Endothelial cell of umbilical vein (primary cell): ENCODE measurements at regions not wholly inside any gene's neighbourhood (a gene's known extent, or its start where the extent isn't known, plus 50 kb on each side); places are given as distances from the start of the nearest gene placed in this dataset.

Experiments
- BruUV-seq: library from RNA; stranded (reverse); fragments of 400-500 nt; replicated peaks from 2 replicates; lab custom pipeline; 2021; lab: Mats Ljungman, UMichigan
- CTCF ChIA-PET: fragments of 300-600, 350-600 bp; sonication (Branson Sonifier 250); formaldehyde crosslinking; loops from one replicate; lab custom pipeline; 2021; ENCODE audit warnings: antibody characterized with exemption, inconsistent platforms; lab: Charles Lee
- POLR2A ChIA-PET: fragments of 300-600, 350-600 bp; sonication (Branson Sonifier 250); formaldehyde crosslinking; loops from one replicate; lab custom pipeline; 2021; ENCODE audit warnings: antibody characterized with exemption, inconsistent platforms; lab: Charles Lee
- DNase-seq: peaks from one replicate; pipeline ENCODE4 v3.0.0-alpha.2; 2011; ENCODE audit warnings: low read depth, low spot score
- FAIRE-seq: peaks from 2 replicates; lab custom pipeline; 2011; peaks lifted over from hg19 to GRCh38; lab: Jason Lieb, UNC
- H2AFZ ChIP-seq: 2 replicates; pipeline ENCODE4 v1.6.0; 2012; ENCODE audit warnings: low read depth, low read length, control low read depth, inconsistent platforms
- H3K27ac ChIP-seq: 2 replicates; pipeline ENCODE4 v1.5.1; 2011; ENCODE audit warnings: low read depth, mild to moderate bottlenecking, control low read depth, low read length, moderate library complexity; ENCODE audit not compliant: insufficient read depth
- H3K27me3 ChIP-seq, 2 experiments: 2 replicates each; pipeline versions ENCODE4 v1.6.0 to v1.6.1; 2011; ENCODE audit warnings: low read length in 2 of 2, mixed read lengths in 1 of 2; ENCODE audit not compliant: control insufficient read depth in 2 of 2, insufficient read depth in 2 of 2
- H3K36me3 ChIP-seq, 2 experiments: 2 replicates in 1 of 2; 3 replicates in 1 of 2; pipeline ENCODE4 v1.5.1; 2011; ENCODE audit warnings: low read length in 2 of 2, mild to moderate bottlenecking in 1 of 2, moderate library complexity in 1 of 2; ENCODE audit not compliant: control insufficient read depth in 2 of 2, insufficient read depth in 2 of 2; ENCODE audit errors: extremely low read depth in 1 of 2
- H3K4me1 ChIP-seq: 3 replicates; pipeline ENCODE4 v1.5.1; 2011; ENCODE audit warnings: mild to moderate bottlenecking, low read length; ENCODE audit not compliant: control insufficient read depth, insufficient read depth; ENCODE audit errors: extremely low read depth
- H3K4me2 ChIP-seq: 2 replicates; pipeline ENCODE4 v1.6.1; 2011; ENCODE audit warnings: low read length, control low read depth, mixed read lengths; ENCODE audit not compliant: insufficient read depth
- H3K4me3 ChIP-seq, 3 experiments: fragments of 200-600 bp in 1 of 3; sonication (generic), shearing (Covaris generic) in 1 of 3; replicated peaks in 1 of 3; 2 replicates each; pipeline ENCODE4 v1.5.1; 2011 to 2016; ENCODE audit warnings: control low read depth in 3 of 3, low read length in 3 of 3, mild to moderate bottlenecking in 2 of 3, inconsistent platforms in 1 of 3, low read depth in 1 of 3, moderate library complexity in 1 of 3; ENCODE audit not compliant: insufficient read depth in 1 of 3
- H3K79me2 ChIP-seq: 2 replicates; pipeline ENCODE4 v1.6.0; 2012; ENCODE audit warnings: low read length, inconsistent platforms; ENCODE audit not compliant: control insufficient read depth, insufficient read depth
- H3K9ac ChIP-seq: replicated peaks from 2 replicates; pipeline ENCODE3; 2011; ENCODE audit warnings: low read length, control low read depth; ENCODE audit not compliant: insufficient read depth; ENCODE audit errors: extremely low read depth
- H3K9me1 ChIP-seq: replicated peaks from 3 replicates; pipeline ENCODE4 v1.6.0; 2011; ENCODE audit warnings: mild to moderate bottlenecking, low read length; ENCODE audit not compliant: control insufficient read depth, insufficient read depth; ENCODE audit errors: extremely low read depth
- H3K9me3 ChIP-seq: replicated peaks from 2 replicates; pipeline ENCODE4 v1.5.1; 2012; ENCODE audit warnings: low read length, inconsistent platforms; ENCODE audit not compliant: control insufficient read depth, insufficient read depth
- H4K20me1 ChIP-seq: replicated peaks from 2 replicates; pipeline ENCODE3; 2011; ENCODE audit warnings: mild to moderate bottlenecking, low read length; ENCODE audit not compliant: control insufficient read depth, insufficient read depth; ENCODE audit errors: extremely low read depth
- CTCF ChIP-seq, 2 donors: IDR thresholded peaks; 1 replicate in 1 of 2; 2 replicates in 1 of 2; pipeline ENCODE4 v1.5.1; 2011; ENCODE audit warnings: low read length in 2 of 2, mild to moderate bottlenecking in 2 of 2, moderate library complexity in 2 of 2, control low read depth in 1 of 2, inconsistent platforms in 1 of 2, low read depth in 1 of 2; ENCODE audit not compliant: insufficient read depth in 1 of 2; ENCODE audit errors: extremely low read depth in 1 of 2
- EZH2 ChIP-seq: IDR thresholded peaks from 2 replicates; pipeline ENCODE4 v1.6.1; 2012; ENCODE audit warnings: borderline replicate concordance, low read depth, mild to moderate bottlenecking, moderate library complexity, low read length, inconsistent platforms; ENCODE audit not compliant: severe bottlenecking
- FOS ChIP-seq: IDR thresholded peaks from 2 replicates; pipeline ENCODE4 v1.6.1; 2011; ENCODE audit warnings: mild to moderate bottlenecking, low read length, moderate library complexity, borderline replicate concordance; ENCODE audit not compliant: insufficient read depth
- GATA2 ChIP-seq: IDR thresholded peaks from 2 replicates; pipeline ENCODE4 v1.7.0; 2011; ENCODE audit warnings: low read depth, mild to moderate bottlenecking, moderate library complexity, mixed read lengths, low read length; ENCODE audit not compliant: insufficient read length, insufficient read depth
- JUN ChIP-seq: IDR thresholded peaks from 2 replicates; pipeline ENCODE4 v1.6.1; 2011; ENCODE audit warnings: borderline replicate concordance, low read depth; ENCODE audit not compliant: insufficient read length, insufficient read depth
- MAX ChIP-seq: IDR thresholded peaks from 2 replicates; pipeline ENCODE4 v1.6.1; 2011; ENCODE audit not compliant: insufficient read depth, insufficient read length
- MYC ChIP-seq: IDR thresholded peaks from one replicate; pipeline ENCODE4 v1.6.1; 2011; ENCODE audit warnings: mild to moderate bottlenecking, low read depth, low read length
- POLR2A ChIP-seq: IDR thresholded peaks from 2 replicates; pipeline ENCODE4 v1.6.1; 2012; ENCODE audit warnings: low read depth, mild to moderate bottlenecking, control low read depth, low read length
- POLR2AphosphoS5 ChIP-seq: IDR thresholded peaks from 2 replicates; pipeline ENCODE4 v1.6.1; 2012; ENCODE audit warnings: low read depth, mild to moderate bottlenecking, control low read depth, low read length, moderate library complexity; ENCODE audit not compliant: insufficient read depth
- dilution Hi-C: fragments of 300-500 bp; cut with MboI; formaldehyde crosslinking; loops from one replicate; pipeline ENCODE4 v1.15.0; 2019; ENCODE audit warnings: low sequenced_read_pairs; ENCODE audit not compliant: extremely low pct_ligation_motif_present
- intact Hi-C: fragments of 100-400 bp; cut with micrococcal nuclease; formaldehyde crosslinking; loops from one replicate; pipeline ENCODE4 v1.10.0; 2022

- H2AFZ ChIP-seq, result no peak overlapping the region
- no peak for TF ChIP-seq FOS
- TF ChIP-seq CTCF (IDR thresholded peaks at IDR 0.05; ENCODE audit: extremely low read depth in 1 of 2, insufficient read depth in 1 of 2, low read depth in 1 of 2, low read length in 2 of 2), result no peak
- TF ChIP-seq MAX, result no peak
- TF ChIP-seq JUN, result no peak
- TF ChIP-seq POLR2A, result no peak
- no peak for TF ChIP-seq EZH2
- TF ChIP-seq GATA2, result no peak
- TF ChIP-seq MYC, result no peak
- TF ChIP-seq POLR2AphosphoS5, result no peak
- intact Hi-C loops, result no loop called here
- BruUV-seq, result no TSS peak
- H3K4me2 ChIP-seq, result no peak overlapping the region
- FAIRE-seq (no peak), DNase-seq (no peak)
- no peaks in the 10 kb centered on the region for H4K20me1 ChIP-seq
- H3K27me3 ChIP-seq, result no peaks in the 10 kb centered on the region
- no peaks in the 10 kb centered on the region for H3K36me3 ChIP-seq
- H3K4me1 ChIP-seq, result no peaks in the 10 kb centered on the region
- ChIA-PET CTCF (no interaction called here), POLR2A (no interaction called here)
- no peak overlapping the region for H3K27ac ChIP-seq
- dilution Hi-C loops, result no loop called here
- H3K9me3 ChIP-seq, result no peaks in the 10 kb centered on the region
- no peak overlapping the region for H3K9ac ChIP-seq
- H3K79me2 ChIP-seq, result no peaks in the 10 kb centered on the region
- no peak overlapping the region for H3K4me3 ChIP-seq
- H3K9me1 ChIP-seq, result no peaks in the 10 kb centered on the region
These were observed 236.0 kb downstream of the INHBA start for GRCh38 chr7:41466760-41467384.
